ENCODE measurements at regions not wholly inside any gene's neighbourhood (a gene's known extent, or its start where the extent isn't known, plus 50 kb on each side); places are given as distances from the start of the nearest gene placed in this dataset.
A peak's percentile ranks its signal among the peaks of the same experiment; 100 is the strongest.

DNA sequence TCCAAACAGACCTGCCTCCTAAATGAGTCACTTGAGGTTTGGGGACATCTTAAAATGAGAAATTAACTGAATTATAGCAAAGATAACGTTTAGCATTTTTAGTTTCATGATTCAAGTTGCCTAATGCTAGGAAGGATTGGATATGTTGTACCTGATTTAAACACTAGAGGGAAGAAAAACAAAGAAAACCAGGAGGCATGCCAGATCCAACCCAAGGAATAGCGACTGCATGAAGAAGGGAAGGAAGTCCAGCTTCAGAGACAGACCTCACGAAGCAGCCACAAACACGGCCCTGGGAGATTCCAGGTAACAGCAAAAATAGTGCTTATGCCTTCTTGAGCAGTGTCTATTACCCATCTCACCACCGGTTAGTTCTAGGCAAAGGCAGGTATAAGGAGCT is 499.9 kb upstream of the SPHKAP start:
- H3K27ac ChIP-seq: no peak overlapping the region
- H2AFZ ChIP-seq: no peak overlapping the region
- H3K36me3 ChIP-seq (ENCODE audit: low read depth): no peaks in the 10 kb centered on the region
- H4K20me1 ChIP-seq (ENCODE audit: insufficient read depth): no peaks in the 10 kb centered on the region
- no peaks in the 10 kb centered on the region for H3K79me2 ChIP-seq (ENCODE audit: insufficient read depth)
- no peak overlapping the region for H3K4me3 ChIP-seq
- H3F3A ChIP-seq (ENCODE audit: insufficient read depth): no peaks in the 10 kb centered on the region; the same call in 1 of the 2 replicates
- no peak overlapping the region for H3K9ac ChIP-seq
- peak; percentile 75 for DNase-seq
- no peak overlapping the region for H3K4me2 ChIP-seq (ENCODE audit: unreplicated experiment)
- H3K9me3 ChIP-seq (ENCODE audit: low read depth): no peaks in the 10 kb centered on the region
- in situ Hi-C loops (cut with MboI): loop anchor here (25.0 kb wide), 4 partner anchors 431 to 906 kb away; no protein-coding TSS in a partner anchor
- no peaks in the 10 kb centered on the region for H3K4me1 ChIP-seq (ENCODE audit: insufficient read depth)
- WGBS, 2 experiments (ENCODE audit: low coverage in 1 of 2, low lambda C conversion rate in 2 of 2, missing lambda C conversion rate in 2 of 2): 23% methylated on average over 5 of the region's 5 CpGs
- H3K27me3 ChIP-seq (replicated peaks; ENCODE audit: insufficient read depth): no peaks in the 10 kb centered on the region
- TF ChIP-seq EZH2 (IDR thresholded peaks at IDR 0.05; ENCODE audit: insufficient read depth, poor library complexity, severe bottlenecking): no peak
- no peak for TF ChIP-seq EZH2phosphoT487 (IDR thresholded peaks at IDR 0.05; ENCODE audit: insufficient read depth, low read depth)
- H3K9me2 ChIP-seq (ENCODE audit: insufficient read depth): no peaks in the 10 kb centered on the region

DNA sequence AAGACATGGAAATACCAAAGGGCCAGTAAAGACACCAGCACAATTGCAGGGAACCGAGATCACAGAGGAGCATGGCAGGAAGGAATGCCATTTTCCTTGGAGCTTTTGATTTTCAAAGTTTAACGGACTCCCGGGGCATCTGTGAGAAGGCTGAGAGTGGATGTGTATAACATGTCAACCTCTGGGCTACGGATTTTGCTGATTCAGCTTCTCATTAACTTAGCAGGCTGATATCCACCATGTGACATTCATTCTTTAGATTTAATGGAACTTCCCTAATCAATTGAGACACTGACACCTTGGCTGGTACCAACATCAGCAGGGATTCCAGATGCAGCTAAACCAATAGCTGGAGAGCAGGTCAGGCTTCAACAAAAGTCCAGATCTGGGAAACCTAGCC is 496.6 kb upstream of the SPHKAP start:
- Histone ChIP-seq H2AFZ (no peak overlapping the region), H4K20me1 (ENCODE audit: insufficient read depth) (no peaks in the 10 kb centered on the region), H3K4me2 (ENCODE audit: unreplicated experiment) (no peak overlapping the region), H3F3A (ENCODE audit: insufficient read depth) (peaks cover 11% of the 10 kb centered on the region), H3K4me3 (no peak overlapping the region), H3K27me3 (replicated peaks; ENCODE audit: insufficient read depth) (no peaks in the 10 kb centered on the region), H3K36me3 (ENCODE audit: low read depth) (no peaks in the 10 kb centered on the region), H3K9me2 (ENCODE audit: insufficient read depth) (no peaks in the 10 kb centered on the region), H3K4me1 (ENCODE audit: insufficient read depth) (peaks cover 15% of the 10 kb centered on the region), H3K27ac (no peak overlapping the region), H3K9me3 (ENCODE audit: low read depth) (no peaks in the 10 kb centered on the region), H3K79me2 (ENCODE audit: insufficient read depth) (no peaks in the 10 kb centered on the region), H3K9ac (no peak overlapping the region)
- WGBS, 2 experiments (ENCODE audit: low coverage in 1 of 2, low lambda C conversion rate in 2 of 2, missing lambda C conversion rate in 2 of 2): 95% methylated on average over 4 of the region's 4 CpGs
- TF ChIP-seq EZH2phosphoT487 (IDR thresholded peaks at IDR 0.05; ENCODE audit: insufficient read depth, low read depth): no peak
- no peak for TF ChIP-seq EZH2 (IDR thresholded peaks at IDR 0.05; ENCODE audit: insufficient read depth, poor library complexity, severe bottlenecking)
- in situ Hi-C loops (cut with MboI): loop anchor here (25.0 kb wide), 4 partner anchors 434 to 909 kb away; no protein-coding TSS in a partner anchor
- no peak for DNase-seq

DNA sequence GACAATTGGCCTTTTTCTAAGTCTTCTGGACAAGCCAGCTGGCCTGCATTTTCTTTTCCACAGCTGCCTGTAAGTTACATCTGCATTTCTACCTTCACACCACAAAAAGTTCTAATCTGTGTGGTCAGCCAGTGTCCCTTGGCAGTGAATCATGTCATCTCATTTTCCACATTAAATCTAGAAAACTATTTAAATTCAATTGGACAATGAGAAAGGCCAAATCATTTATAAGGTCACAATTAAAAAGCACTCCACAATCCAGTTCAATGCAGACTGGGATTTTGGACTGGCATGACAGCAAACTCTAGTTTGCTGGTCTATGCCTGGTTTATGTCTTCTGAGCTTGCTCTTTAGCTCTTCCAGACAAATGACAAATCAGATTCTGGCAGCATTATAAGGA is 494.2 kb upstream of the SPHKAP start:
- peak; percentile 48 for DNase-seq
- Histone ChIP-seq H3K27ac (no peak overlapping the region), H3K9me2 (ENCODE audit: insufficient read depth) (no peaks in the 10 kb centered on the region)

DNA sequence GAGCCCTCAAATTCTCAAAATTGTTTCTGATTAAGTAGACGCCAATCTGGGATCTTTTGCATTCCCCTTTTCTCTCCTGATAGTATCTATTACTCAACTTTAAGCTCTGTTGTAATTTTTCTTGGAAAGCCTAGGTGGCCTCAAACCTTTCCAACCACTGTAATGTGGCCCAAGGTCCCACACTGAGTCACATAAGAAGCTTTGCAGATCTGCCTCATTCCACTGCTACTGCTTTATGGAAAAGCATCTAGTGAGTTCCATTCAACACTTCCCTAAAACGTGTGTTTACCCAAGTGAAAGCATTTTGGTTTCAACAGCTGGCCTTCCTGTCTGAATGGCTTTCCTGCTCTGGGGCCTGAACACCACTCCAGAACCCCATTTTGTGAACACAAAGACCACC is 493.6 kb upstream of the SPHKAP start:
- peaks cover 15% of the 10 kb centered on the region for H3K4me1 ChIP-seq (ENCODE audit: insufficient read depth)
- no peaks in the 10 kb centered on the region for H3K27me3 ChIP-seq (replicated peaks; ENCODE audit: insufficient read depth)
- DNase-seq: peak; percentile 86
- no peak overlapping the region for H3K27ac ChIP-seq
- no peak for TF ChIP-seq EZH2 (IDR thresholded peaks at IDR 0.05; ENCODE audit: insufficient read depth, poor library complexity, severe bottlenecking)
- 0 out of 2 replicates have a peak, but pooled peaks have one; percentile 26 for TF ChIP-seq EZH2phosphoT487 (IDR thresholded peaks at IDR 0.05; ENCODE audit: insufficient read depth, low read depth)
- in situ Hi-C loops (cut with MboI): loop anchor here (25.0 kb wide), 4 partner anchors 437 to 912 kb away; no protein-coding TSS in a partner anchor
- H2AFZ ChIP-seq: no peak overlapping the region
- peak overlapping the region; percentile 56 for H3K4me2 ChIP-seq (ENCODE audit: unreplicated experiment)
- H4K20me1 ChIP-seq (ENCODE audit: insufficient read depth): no peaks in the 10 kb centered on the region
- no peak overlapping the region for H3K4me3 ChIP-seq
- H3K9me3 ChIP-seq (ENCODE audit: low read depth): no peaks in the 10 kb centered on the region
- H3K9ac ChIP-seq: no peak overlapping the region
- WGBS, 2 experiments (ENCODE audit: low coverage in 1 of 2, low lambda C conversion rate in 2 of 2, missing lambda C conversion rate in 2 of 2): 0 to 8% methylated on average over 2 of the region's 2 CpGs
- no peaks in the 10 kb centered on the region for H3K9me2 ChIP-seq (ENCODE audit: insufficient read depth)
- no peaks in the 10 kb centered on the region for H3K79me2 ChIP-seq (ENCODE audit: insufficient read depth)
- H3F3A ChIP-seq (ENCODE audit: insufficient read depth): peaks cover 11% of the 10 kb centered on the region
- no peaks in the 10 kb centered on the region for H3K36me3 ChIP-seq (ENCODE audit: low read depth)

More for the DNA sequence above, 494.2 kb upstream of the SPHKAP start:
- Histone ChIP-seq H3K9ac (no peak overlapping the region), H3K9me3 (ENCODE audit: low read depth) (no peaks in the 10 kb centered on the region), H3K36me3 (ENCODE audit: low read depth) (no peaks in the 10 kb centered on the region), H3K4me2 (ENCODE audit: unreplicated experiment) (peak overlapping the region; percentile 56), H3K4me1 (ENCODE audit: insufficient read depth) (peaks cover 15% of the 10 kb centered on the region), H3K4me3 (no peak overlapping the region), H4K20me1 (ENCODE audit: insufficient read depth) (no peaks in the 10 kb centered on the region), H3K27me3 (replicated peaks; ENCODE audit: insufficient read depth) (no peaks in the 10 kb centered on the region), H2AFZ (no peak overlapping the region), H3K79me2 (ENCODE audit: insufficient read depth) (no peaks in the 10 kb centered on the region), H3F3A (ENCODE audit: insufficient read depth) (peaks cover 11% of the 10 kb centered on the region)
- TF ChIP-seq EZH2 (IDR thresholded peaks at IDR 0.05; ENCODE audit: insufficient read depth, poor library complexity, severe bottlenecking) (no peak), EZH2phosphoT487 (IDR thresholded peaks at IDR 0.05; ENCODE audit: insufficient read depth, low read depth) (no peak)
- in situ Hi-C loops (cut with MboI): loop anchor here (25.0 kb wide), 4 partner anchors 437 to 912 kb away; no protein-coding TSS in a partner anchor
